ENCODE measurements at regions not wholly inside any gene's neighbourhood (a gene's known extent, or its start where the extent isn't known, plus 50 kb on each side); places are given as distances from the start of the nearest gene placed in this dataset.
A peak's percentile ranks its signal among the peaks of the same experiment; 100 is the strongest.

- DNase-seq = no peak
- Histone ChIP-seq H3K27me3 (no peaks in the 10 kb centered on the region), H3K9me3 (no peaks in the 10 kb centered on the region), H3K4me1 (no peaks in the 10 kb centered on the region), H3K36me3 (no peaks in the 10 kb centered on the region), H3K27ac (no peak overlapping the region), H3K4me3 (no peak overlapping the region)
- TF ChIP-seq CTCF (IDR thresholded peaks at IDR 0.05) (peak in 1 of 6 experiments; percentile 6), POLR2A (IDR thresholded peaks at IDR 0.05) (no peak)
Observed at GRCh38 chr3:40862946-40863345, 336.4 kb upstream of the CTNNB1 start.

GRCh38 chr3:40864146-40864782 is 335.0 kb upstream of the CTNNB1 start:
- H3K9me3 ChIP-seq = no peaks in the 10 kb centered on the region
- DNase-seq = no peak
- H3K4me1 ChIP-seq = no peaks in the 10 kb centered on the region
- H3K27ac ChIP-seq = no peak overlapping the region
- H3K27me3 ChIP-seq = no peaks in the 10 kb centered on the region
- no peaks in the 10 kb centered on the region for H3K36me3 ChIP-seq
- H3K4me3 ChIP-seq = no peak overlapping the region
- TF ChIP-seq POLR2A (IDR thresholded peaks at IDR 0.05) (no peak), CTCF (IDR thresholded peaks at IDR 0.05) (no peak)

GRCh38 chr3:40864915-40865314 is 334.4 kb upstream of the CTNNB1 start:
- H3K27me3 ChIP-seq = no peaks in the 10 kb centered on the region
- DNase-seq = no peak
- no peak overlapping the region for H3K4me3 ChIP-seq
- no peak overlapping the region for H3K27ac ChIP-seq
- no peaks in the 10 kb centered on the region for H3K4me1 ChIP-seq
- TF ChIP-seq CTCF (IDR thresholded peaks at IDR 0.05) = no peak
- TF ChIP-seq POLR2A (IDR thresholded peaks at IDR 0.05) = no peak
- H3K9me3 ChIP-seq = no peaks in the 10 kb centered on the region
- H3K36me3 ChIP-seq = no peaks in the 10 kb centered on the region

- no peak for TF ChIP-seq CTCF (IDR thresholded peaks at IDR 0.05)
- TF ChIP-seq POLR2A (IDR thresholded peaks at IDR 0.05) = no peak
- no peaks in the 10 kb centered on the region for H3K9me3 ChIP-seq
- no peaks in the 10 kb centered on the region for H3K36me3 ChIP-seq
- no peaks in the 10 kb centered on the region for H3K27me3 ChIP-seq
- no peaks in the 10 kb centered on the region for H3K4me1 ChIP-seq
- no peak overlapping the region for H3K4me3 ChIP-seq
- no peak for DNase-seq
- no peak overlapping the region for H3K27ac ChIP-seq
Observed at GRCh38 chr3:40867797-40868196, 331.5 kb upstream of the CTNNB1 start.

GRCh38 chr3:40869013-40869412 is 330.3 kb upstream of the CTNNB1 start:
- DNase-seq = no peak
- no peak overlapping the region for H3K27ac ChIP-seq

More at GRCh38 chr3:40869013-40869412, 330.3 kb upstream of the CTNNB1 start:
- Histone ChIP-seq H3K4me3 (no peak overlapping the region), H3K36me3 (no peaks in the 10 kb centered on the region), H3K27me3 (no peaks in the 10 kb centered on the region), H3K4me1 (no peaks in the 10 kb centered on the region), H3K9me3 (no peaks in the 10 kb centered on the region)
- TF ChIP-seq CTCF (IDR thresholded peaks at IDR 0.05) (no peak), POLR2A (IDR thresholded peaks at IDR 0.05) (no peak)
